BE2C (cell line): ENCODE measurements at regions not wholly inside any gene's neighbourhood (a gene's known extent, or its start where the extent isn't known, plus 50 kb on each side); places are given as distances from the start of the nearest gene placed in this dataset.

ENCODE experiments used
- DNase-seq: peaks from one replicate; pipeline ENCODE4 v3.0.0-alpha.2; 2020
- H3K27me3 ChIP-seq: fragments of 250-450 bp; sonication (Bioruptor Pico); 2 replicates; pipeline ENCODE4 v1.5.1; 2020; ENCODE audit warnings: mild to moderate bottlenecking
- H3K36me3 ChIP-seq: fragments of 250-450 bp; sonication (Bioruptor Pico); 2 replicates; pipeline ENCODE4 v1.5.1; 2020; ENCODE audit warnings: mild to moderate bottlenecking
- H3K4me1 ChIP-seq: fragments of 250-450 bp; sonication (Bioruptor Pico); 2 replicates; pipeline ENCODE4 v1.5.1; 2020
- H3K4me3 ChIP-seq: 2 replicates; pipeline ENCODE4 v1.5.1; 2011; ENCODE audit warnings: low read depth, low read length
- H3K9me3 ChIP-seq: fragments of 250-450 bp; sonication (Bioruptor Pico); 2 replicates; pipeline ENCODE4 v1.5.1; 2020
- TF ChIP-seq, protein P1 (sequence below): IDR thresholded peaks from 2 replicates; pipeline ENCODE4 v1.5.1; 2012; ENCODE audit warnings: mild to moderate bottlenecking, low read depth, low read length

DNA sequence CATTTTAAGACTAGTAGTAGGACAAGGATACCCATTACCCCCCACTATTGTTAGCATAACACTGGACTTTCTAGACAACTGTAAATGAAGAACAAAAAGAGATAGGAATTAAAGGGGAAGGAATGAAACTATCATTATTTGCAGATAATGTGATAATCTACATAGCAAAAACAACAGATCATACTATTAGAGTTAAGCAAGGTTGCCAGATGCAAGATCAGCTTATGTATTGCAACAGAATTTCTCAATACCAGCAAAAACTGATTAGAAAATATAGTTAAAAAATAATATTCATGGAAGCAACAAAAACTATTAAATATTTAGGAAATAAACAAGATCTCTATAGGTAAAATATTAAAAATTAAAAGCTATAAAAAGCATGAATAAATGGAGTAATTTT lies 194.4 kb upstream of the SPRED2 start:
- Histone ChIP-seq H3K4me3 (no peak overlapping the region), H3K27me3 (no peaks in the 10 kb centered on the region), H3K36me3 (no peaks in the 10 kb centered on the region), H3K4me1 (no peaks in the 10 kb centered on the region), H3K9me3 (no peaks in the 10 kb centered on the region)
- TF ChIP-seq, protein P1, sequence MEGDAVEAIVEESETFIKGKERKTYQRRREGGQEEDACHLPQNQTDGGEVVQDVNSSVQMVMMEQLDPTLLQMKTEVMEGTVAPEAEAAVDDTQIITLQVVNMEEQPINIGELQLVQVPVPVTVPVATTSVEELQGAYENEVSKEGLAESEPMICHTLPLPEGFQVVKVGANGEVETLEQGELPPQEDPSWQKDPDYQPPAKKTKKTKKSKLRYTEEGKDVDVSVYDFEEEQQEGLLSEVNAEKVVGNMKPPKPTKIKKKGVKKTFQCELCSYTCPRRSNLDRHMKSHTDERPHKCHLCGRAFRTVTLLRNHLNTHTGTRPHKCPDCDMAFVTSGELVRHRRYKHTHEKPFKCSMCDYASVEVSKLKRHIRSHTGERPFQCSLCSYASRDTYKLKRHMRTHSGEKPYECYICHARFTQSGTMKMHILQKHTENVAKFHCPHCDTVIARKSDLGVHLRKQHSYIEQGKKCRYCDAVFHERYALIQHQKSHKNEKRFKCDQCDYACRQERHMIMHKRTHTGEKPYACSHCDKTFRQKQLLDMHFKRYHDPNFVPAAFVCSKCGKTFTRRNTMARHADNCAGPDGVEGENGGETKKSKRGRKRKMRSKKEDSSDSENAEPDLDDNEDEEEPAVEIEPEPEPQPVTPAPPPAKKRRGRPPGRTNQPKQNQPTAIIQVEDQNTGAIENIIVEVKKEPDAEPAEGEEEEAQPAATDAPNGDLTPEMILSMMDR, result no peak
- DNase-seq, result no peak

DNA sequence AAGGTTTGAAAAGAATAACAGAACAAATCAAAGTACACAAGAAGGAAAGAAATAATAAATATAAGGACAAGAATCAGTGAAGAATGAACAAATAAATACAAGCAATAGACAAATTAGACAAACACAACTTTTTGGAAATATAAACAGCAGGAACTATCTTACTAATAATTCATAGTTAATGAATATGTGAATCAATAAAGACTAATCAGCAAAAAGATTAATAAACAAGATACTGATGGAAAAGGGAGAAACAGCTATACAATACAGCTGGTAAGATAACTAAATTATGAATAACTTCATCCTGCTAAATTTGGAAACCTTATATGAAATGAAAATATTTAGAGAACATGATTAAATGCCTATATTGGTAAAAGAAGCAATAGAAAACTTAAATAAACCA lies 193.6 kb upstream of the SPRED2 start:
- no peaks in the 10 kb centered on the region for H3K36me3 ChIP-seq
- no peak overlapping the region for H3K4me3 ChIP-seq
- DNase-seq, result no peak
- TF ChIP-seq, protein P1, result no peak
- H3K9me3 ChIP-seq, result no peaks in the 10 kb centered on the region
- H3K27me3 ChIP-seq, result no peaks in the 10 kb centered on the region
- no peaks in the 10 kb centered on the region for H3K4me1 ChIP-seq

DNA sequence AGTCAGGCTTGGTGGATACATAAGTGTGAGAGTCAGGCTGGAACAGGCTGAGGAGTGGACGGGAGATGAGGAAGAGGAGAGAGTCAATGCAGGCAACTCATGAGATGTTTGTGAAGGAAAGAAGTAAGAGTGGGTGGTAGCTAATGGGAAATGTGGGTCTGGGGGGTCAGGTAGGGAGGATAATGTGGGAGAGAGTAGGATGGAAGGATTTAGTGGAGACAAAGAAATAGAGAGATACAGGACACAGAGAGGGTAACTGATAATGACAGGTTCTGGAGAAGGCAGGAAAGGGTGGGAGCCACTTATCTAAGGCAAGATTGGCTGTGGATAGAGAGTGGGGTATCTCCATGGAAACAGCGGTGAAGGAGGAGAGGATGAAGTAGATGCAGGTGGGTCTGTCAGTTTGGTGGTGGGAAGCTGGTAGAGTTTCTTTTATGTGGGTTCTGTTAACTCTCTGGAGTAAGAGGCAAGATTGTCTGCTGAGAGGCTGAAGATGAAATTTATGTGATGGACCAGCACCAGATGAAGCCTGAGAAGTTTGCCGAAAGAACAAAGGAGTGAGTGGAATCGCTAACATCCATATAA lies 190.6 kb upstream of the SPRED2 start:
- no peaks in the 10 kb centered on the region for H3K36me3 ChIP-seq
- TF ChIP-seq, protein P1, result no peak
- no peaks in the 10 kb centered on the region for H3K27me3 ChIP-seq
- no peak overlapping the region for H3K4me3 ChIP-seq
- no peaks in the 10 kb centered on the region for H3K4me1 ChIP-seq
- DNase-seq, result no peak
- H3K9me3 ChIP-seq, result no peaks in the 10 kb centered on the region

DNA sequence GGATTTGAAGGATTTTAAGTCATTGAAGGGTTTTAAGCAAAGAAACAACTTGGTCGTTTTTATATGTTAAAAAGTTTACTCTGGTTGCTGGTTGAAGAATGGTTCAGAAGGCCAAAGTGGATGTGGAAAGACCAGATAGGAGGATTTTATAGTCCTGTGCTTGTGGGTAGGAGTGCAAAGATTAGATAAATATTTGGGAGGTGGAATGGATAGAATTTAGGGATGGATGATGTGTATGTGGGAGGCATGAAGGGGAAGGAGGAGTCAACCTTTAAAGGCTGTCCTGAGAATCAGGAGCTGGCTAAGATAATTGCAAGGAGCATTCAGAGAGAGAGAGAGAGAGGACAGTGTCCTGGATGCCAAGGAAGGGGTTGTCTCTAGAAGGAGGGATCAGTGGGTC lies 190.1 kb upstream of the SPRED2 start:
- DNase-seq, result no peak
- Histone ChIP-seq H3K27me3 (no peaks in the 10 kb centered on the region), H3K36me3 (no peaks in the 10 kb centered on the region), H3K4me3 (no peak overlapping the region), H3K9me3 (no peaks in the 10 kb centered on the region), H3K4me1 (no peaks in the 10 kb centered on the region)
- TF ChIP-seq, protein P1, result no peak

DNA sequence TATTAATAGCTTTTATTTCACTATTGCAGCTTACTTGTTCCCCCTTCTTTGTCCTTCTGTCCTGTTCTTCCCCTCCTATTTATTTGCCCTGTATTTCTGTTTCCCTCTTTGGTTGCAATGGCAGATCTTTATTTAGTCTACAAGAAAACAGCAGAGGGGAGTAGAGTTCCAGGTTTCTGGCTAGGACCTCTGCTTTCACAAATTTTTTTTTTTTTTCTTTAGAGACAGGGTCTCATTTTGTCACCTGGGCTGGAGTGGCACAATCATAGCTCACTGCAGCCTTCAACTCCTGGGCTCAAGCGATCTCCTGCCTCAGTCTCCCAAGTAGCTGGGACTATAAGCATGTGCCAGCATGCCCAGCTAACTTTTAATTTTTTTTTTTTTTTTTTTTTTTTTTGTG lies 188.1 kb upstream of the SPRED2 start:
- Histone ChIP-seq H3K36me3 (no peaks in the 10 kb centered on the region), H3K9me3 (no peaks in the 10 kb centered on the region), H3K4me3 (no peak overlapping the region), H3K27me3 (no peaks in the 10 kb centered on the region), H3K4me1 (no peaks in the 10 kb centered on the region)
- no peak for DNase-seq
- TF ChIP-seq, protein P1, result no peak; the same call in 1 of the 2 replicates

DNA sequence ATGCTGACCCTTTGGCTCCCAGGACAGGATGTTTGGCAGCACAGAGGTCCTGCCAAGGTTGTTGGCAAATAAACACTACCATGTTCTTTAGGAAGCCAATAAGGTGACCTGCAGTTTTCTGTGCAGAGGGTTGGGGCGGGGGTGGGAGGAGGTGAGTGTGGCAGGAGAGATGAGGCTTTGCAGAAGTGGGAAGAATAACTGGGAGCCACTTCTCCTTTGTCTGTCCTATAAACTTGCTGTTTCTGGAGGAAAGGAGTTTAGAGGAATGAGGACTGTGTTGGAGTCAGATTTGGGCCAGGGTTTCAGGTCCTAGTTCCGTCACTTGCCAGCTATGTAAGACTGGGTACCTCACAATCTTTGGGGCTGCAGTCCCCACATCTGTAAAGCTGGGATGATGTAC lies 187.6 kb upstream of the SPRED2 start:
- TF ChIP-seq, protein P1, result no peak
- H3K27me3 ChIP-seq, result no peaks in the 10 kb centered on the region
- no peaks in the 10 kb centered on the region for H3K36me3 ChIP-seq
- H3K4me3 ChIP-seq, result no peak overlapping the region
- DNase-seq, result no peak
- H3K9me3 ChIP-seq, result no peaks in the 10 kb centered on the region
- H3K4me1 ChIP-seq, result no peaks in the 10 kb centered on the region
